SIG-M5 treated with dmso at 0.1 percent for 504 hours (cell line): ENCODE measurements at regions not wholly inside any gene's neighbourhood (a gene's known extent, or its start where the extent isn't known, plus 50 kb on each side); places are given as distances from the start of the nearest gene placed in this dataset.

Experiments used
- DNase-seq: peaks from one replicate; lab custom pipeline; 2025; ENCODE audit not compliant: unreplicated experiment; lab: John Stamatoyannopoulos, UW

GRCh38 chr4:166600264-166600663 lies 634.0 kb downstream of the SPOCK3 start:
- DNase-seq: no peak

GRCh38 chr4:166602068-166602467 lies 632.2 kb downstream of the SPOCK3 start:
- no peak for DNase-seq

GRCh38 chr4:166622425-166622977 lies 611.8 kb downstream of the SPOCK3 start:
- DNase-seq: no peak

DNA sequence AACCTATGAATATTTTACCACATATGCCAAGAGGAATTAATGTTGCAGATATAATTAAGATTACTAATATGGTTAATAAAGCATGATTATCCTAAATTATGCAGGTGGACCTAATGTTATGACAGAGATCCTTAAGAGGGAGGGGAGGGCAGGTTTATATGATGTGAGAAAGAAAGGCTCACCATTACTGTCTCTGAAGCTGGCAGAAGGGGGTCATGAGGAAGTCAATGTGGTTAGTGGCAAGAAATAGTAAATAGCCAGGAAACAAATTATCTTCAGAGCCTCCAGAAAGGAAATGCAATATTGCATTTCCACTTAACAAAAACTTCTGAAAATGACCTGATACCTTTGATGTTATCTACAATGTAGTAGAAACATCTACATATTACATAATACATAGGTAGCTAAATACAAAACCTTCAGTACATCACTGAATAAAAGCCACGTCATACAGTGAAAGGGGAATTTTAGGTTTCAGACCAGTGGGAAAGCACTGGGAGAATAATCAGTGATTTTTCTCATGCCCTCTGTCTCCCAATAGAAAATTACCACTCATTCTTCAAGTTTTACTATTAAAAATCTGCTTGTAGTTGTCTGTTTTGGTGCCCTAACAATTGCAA lies 609.2 kb downstream of the SPOCK3 start:
- no peak for DNase-seq

DNA sequence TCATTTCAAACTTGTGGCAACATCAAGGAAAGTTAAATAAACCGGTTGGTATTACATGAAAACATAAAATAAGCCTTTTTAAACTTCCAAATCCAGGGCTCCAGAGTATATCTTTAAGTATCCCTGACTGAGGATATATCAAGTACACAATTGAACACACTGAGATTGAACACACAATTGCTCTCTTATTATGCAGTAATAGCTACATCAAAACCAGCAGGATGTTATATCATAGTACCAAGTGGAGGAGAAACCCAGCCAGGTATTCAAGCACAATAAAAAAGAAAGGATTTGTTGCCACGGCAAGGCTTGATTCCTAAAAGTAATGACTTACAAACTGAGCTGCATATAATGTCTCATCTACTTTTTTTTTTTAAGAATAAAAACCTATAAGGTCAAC lies 605.8 kb downstream of the SPOCK3 start:
- DNase-seq: no peak

DNA sequence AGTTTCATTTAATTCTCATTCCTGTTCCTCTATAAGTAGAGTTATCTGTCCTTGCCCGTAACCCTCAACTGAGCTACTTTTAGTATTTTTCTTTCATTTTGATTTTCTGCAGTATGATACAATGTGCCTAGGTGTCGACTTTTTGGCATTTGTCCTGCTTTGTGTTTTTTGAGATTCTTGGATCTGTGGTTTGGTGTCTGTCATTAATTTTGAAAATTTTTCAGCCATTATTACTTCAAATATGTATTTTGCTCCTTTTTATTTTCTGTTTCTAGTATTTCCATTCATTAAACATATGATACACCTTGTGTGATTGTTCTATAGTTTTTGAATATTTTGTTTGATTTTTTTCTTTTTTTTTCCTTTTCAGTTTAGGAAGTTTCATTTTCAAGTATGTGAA lies 598.9 kb downstream of the SPOCK3 start:
- no peak for DNase-seq

GRCh38 chr4:166637816-166638215 lies 596.5 kb downstream of the SPOCK3 start:
- DNase-seq: no peak

DNA sequence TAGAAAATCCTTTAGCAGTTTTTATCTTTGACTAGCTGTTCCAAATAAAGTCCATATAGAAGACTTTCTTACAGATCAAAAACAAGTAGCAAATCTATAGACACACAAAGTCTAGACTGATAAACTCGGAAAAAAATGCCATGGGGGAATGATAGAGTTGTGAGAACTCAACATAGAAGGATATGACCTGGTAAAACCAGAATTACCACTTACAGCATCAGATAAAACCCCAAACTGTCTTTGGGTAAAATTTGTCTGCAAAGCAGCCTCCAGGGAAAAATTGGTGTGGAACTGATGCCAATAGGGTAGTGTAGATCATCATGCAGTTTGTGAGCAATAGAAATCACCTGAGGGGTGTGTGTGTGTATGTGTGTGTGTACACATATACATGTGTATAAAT lies 579.1 kb downstream of the SPOCK3 start:
- DNase-seq: no peak

DNA sequence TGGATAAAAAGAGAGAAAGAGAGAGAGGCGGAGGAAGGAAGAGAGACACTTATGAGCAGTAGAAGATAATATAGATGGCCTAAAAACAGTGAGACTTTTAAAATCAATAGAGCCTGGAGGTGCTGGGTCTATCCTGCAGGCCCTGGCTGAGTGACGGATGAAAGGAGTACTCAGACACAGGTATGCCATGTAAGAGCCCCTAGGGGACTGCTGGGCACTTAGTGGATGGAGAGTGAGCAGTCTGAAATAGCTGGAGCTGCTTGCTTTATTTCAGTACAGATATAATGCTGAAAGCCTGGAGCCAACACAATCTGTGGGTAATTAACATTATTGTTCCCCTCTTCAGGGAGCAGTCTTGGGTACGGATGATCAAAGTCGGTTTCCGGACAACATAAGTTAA lies 578.6 kb downstream of the SPOCK3 start:
- no peak for DNase-seq

- no peak for DNase-seq
These were observed 577.0 kb downstream of the SPOCK3 start for GRCh38 chr4:166657261-166657660.

- no peak for DNase-seq
These were observed 575.7 kb downstream of the SPOCK3 start for GRCh38 chr4:166658585-166658984.

DNA sequence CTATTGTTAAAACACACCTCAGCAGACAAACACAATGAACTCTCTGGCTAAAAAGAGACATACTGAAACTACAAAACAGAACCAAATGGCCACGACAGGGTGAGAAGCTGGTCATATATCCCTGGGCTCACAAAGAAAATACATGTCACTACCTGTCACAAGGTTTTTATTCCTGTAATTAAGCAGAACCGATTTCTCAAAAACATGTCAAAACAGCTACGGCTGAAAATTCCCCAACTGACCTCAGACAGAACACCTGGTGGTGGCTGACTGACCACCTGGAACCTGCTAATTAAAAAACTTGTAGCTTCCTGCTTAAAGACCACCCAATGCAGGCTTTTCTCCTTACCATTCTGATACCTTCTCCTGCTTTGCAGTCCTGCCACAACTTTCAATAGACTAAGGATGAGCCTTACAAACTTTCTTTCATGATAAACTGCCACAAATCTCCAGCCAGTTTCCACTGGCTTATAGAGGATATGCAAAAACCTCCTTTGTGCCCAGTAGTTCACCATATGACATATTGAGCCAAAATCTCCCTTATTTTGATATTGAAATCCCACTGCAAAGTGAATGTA lies 571.9 kb downstream of the SPOCK3 start:
- no peak for DNase-seq

- DNase-seq: no peak
These were observed 564.0 kb downstream of the SPOCK3 start for GRCh38 chr4:166670341-166670740.

DNA sequence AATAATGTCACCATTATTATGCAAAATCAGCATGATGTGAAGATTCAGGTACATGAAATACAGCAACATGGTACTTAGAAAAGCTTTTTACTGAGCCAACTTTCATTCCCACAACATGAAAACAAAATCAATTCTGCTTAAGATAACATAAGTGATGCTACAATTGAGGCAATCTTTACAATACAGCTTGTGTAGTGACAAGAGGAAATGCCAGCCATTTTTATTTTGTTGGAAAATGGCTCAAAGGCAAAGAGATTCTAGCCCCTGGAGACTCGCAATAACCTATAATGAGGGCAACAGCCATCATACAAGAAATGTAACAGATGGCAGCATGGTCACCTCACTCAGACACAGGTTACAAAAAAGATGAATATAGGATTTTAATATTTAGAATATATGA lies 560.4 kb downstream of the SPOCK3 start:
- DNase-seq: no peak

DNA sequence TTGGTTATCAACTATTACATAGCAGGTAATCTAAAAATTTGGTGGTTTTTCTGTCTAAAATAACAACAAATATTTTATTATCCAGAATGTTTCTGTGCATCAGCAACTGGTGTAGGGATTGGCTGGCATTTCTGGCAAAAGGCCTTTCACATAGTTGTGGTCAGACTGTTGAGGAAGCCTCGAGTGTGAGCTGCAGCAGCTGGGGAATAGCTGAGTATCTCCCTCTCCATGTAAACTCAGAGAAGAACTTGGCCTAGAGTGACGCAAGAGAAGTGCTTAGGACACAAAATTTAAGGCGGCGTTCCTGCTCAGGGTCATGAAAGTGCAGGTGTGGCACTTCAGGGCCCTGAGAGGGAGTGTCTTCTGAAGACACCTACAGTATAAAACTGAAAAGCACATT lies 558.9 kb downstream of the SPOCK3 start:
- no peak for DNase-seq

GRCh38 chr4:166680796-166681195 lies 553.5 kb downstream of the SPOCK3 start:
- DNase-seq: no peak

- no peak for DNase-seq
These were observed 552.1 kb downstream of the SPOCK3 start for GRCh38 chr4:166682200-166682599.
